ENCODE measurements at regions not wholly inside any gene's neighbourhood (a gene's known extent, or its start where the extent isn't known, plus 50 kb on each side); places are given as distances from the start of the nearest gene placed in this dataset.

DNA sequence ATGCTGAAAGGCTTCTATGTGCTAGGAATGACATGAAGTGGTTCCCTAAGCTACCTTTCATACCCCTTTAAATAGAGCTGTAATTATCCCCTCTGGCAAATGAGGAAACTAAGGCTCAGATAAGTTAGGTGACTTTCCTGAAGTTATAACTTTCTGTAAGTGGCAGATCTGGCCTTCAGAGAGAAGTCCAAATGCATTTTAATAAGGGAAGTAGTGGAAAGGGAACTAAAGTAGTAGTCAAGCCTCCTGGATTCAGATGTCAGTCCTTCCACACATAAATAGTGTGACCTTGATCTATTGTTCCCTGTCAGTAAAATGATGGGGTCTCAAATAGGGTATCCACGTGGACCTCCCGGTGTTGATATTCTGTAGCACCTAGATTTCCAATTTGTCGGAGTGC is 277.7 kb downstream of the EDEM1 start:
- no peaks in the 10 kb centered on the region for H3K9me3 ChIP-seq (replicated peaks; ENCODE audit: insufficient read depth, low read length)
- H3K4me2 ChIP-seq (ENCODE audit: low read depth, low read length), result no peak overlapping the region
- H3K4me1 ChIP-seq (ENCODE audit: low read length), result no peaks in the 10 kb centered on the region
- H3K36me3 ChIP-seq (replicated peaks; ENCODE audit: insufficient read depth, low read length), result no peaks in the 10 kb centered on the region
- DNase-seq, result no peak
- H3K4me3 ChIP-seq (ENCODE audit: low read length), result no peak overlapping the region
- no peak overlapping the region for H3K27ac ChIP-seq (ENCODE audit: low read length)
- no peaks in the 10 kb centered on the region for H3K27me3 ChIP-seq (replicated peaks; ENCODE audit: insufficient read depth, low read length)
- TF ChIP-seq EZH2 (optimal IDR thresholded peaks at IDR 0.05; ENCODE audit: low read depth, low read length) (no peak), EZH2phosphoT487 (IDR thresholded peaks at IDR 0.05; ENCODE audit: low read length) (no peak)
- TF ChIP-seq, protein P1, sequence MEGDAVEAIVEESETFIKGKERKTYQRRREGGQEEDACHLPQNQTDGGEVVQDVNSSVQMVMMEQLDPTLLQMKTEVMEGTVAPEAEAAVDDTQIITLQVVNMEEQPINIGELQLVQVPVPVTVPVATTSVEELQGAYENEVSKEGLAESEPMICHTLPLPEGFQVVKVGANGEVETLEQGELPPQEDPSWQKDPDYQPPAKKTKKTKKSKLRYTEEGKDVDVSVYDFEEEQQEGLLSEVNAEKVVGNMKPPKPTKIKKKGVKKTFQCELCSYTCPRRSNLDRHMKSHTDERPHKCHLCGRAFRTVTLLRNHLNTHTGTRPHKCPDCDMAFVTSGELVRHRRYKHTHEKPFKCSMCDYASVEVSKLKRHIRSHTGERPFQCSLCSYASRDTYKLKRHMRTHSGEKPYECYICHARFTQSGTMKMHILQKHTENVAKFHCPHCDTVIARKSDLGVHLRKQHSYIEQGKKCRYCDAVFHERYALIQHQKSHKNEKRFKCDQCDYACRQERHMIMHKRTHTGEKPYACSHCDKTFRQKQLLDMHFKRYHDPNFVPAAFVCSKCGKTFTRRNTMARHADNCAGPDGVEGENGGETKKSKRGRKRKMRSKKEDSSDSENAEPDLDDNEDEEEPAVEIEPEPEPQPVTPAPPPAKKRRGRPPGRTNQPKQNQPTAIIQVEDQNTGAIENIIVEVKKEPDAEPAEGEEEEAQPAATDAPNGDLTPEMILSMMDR (IDR thresholded peaks at IDR 0.05; ENCODE audit: low read length), result no peak
- no peak overlapping the region for H3K9ac ChIP-seq (ENCODE audit: low read length)
- no peaks in the 10 kb centered on the region for H3F3A ChIP-seq (ENCODE audit: insufficient read depth, low read length)
- H2AFZ ChIP-seq (ENCODE audit: low read length), result no peak overlapping the region
- no peaks in the 10 kb centered on the region for H3K9me2 ChIP-seq (replicated peaks; ENCODE audit: insufficient read depth, low read length)
- no peaks in the 10 kb centered on the region for H4K20me1 ChIP-seq (ENCODE audit: insufficient read depth, low read length)
- H3K79me2 ChIP-seq (ENCODE audit: low read length), result no peaks in the 10 kb centered on the region

DNA sequence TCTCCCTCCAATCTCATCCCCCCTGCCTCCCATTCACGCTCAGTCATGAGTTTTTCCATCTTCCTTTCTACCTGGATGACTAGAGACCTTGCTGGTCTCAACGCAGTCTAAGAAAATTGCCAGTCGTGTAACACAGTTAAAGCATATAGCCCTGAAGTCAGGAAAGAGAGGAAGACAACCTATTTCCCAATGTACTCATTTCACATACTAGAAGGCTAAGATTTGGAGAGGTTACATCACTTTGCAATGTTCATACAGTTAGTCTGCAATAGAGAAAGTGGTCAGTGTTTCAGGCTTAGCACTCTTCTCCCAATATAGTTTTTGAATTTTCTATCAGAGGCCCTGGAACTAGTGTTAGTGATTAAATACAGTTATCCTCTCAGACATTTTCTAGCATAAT is 278.6 kb downstream of the EDEM1 start:
- Histone ChIP-seq H3F3A (ENCODE audit: insufficient read depth, low read length) (no peaks in the 10 kb centered on the region), H3K9me3 (replicated peaks; ENCODE audit: insufficient read depth, low read length) (no peaks in the 10 kb centered on the region), H3K27ac (ENCODE audit: low read length) (no peak overlapping the region), H3K27me3 (replicated peaks; ENCODE audit: insufficient read depth, low read length) (no peaks in the 10 kb centered on the region), H3K4me3 (ENCODE audit: low read length) (no peak overlapping the region), H3K9ac (ENCODE audit: low read length) (no peak overlapping the region), H2AFZ (ENCODE audit: low read length) (no peak overlapping the region), H4K20me1 (ENCODE audit: insufficient read depth, low read length) (no peaks in the 10 kb centered on the region), H3K79me2 (ENCODE audit: low read length) (no peaks in the 10 kb centered on the region), H3K4me1 (ENCODE audit: low read length) (no peaks in the 10 kb centered on the region), H3K9me2 (replicated peaks; ENCODE audit: insufficient read depth, low read length) (no peaks in the 10 kb centered on the region), H3K4me2 (ENCODE audit: low read depth, low read length) (no peak overlapping the region), H3K36me3 (replicated peaks; ENCODE audit: insufficient read depth, low read length) (no peaks in the 10 kb centered on the region)
- TF ChIP-seq EZH2 (optimal IDR thresholded peaks at IDR 0.05; ENCODE audit: low read depth, low read length) (no peak), EZH2phosphoT487 (IDR thresholded peaks at IDR 0.05; ENCODE audit: low read length) (no peak)
- TF ChIP-seq, protein P1 (IDR thresholded peaks at IDR 0.05; ENCODE audit: low read length), result no peak
- no peak for DNase-seq

DNA sequence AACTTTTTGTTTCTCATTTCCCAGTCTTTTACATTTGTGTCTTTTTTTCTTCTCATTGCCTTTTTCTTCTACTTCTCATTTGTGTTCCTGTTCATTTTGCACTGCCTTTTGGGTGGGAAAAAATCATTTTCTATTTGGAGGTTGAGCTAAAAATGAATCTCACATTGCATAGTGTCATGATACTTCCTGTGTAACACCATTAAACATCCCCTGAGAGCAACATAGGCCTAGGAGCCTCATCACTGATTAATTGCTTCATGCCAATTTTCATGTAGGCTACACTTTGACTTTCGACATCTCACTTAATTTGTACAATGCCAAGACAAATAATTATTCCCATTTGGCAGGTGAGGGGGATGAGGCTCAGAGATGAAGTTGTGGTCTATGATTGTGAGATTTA is 279.2 kb downstream of the EDEM1 start:
- Histone ChIP-seq H3K27ac (ENCODE audit: low read length) (no peak overlapping the region), H2AFZ (ENCODE audit: low read length) (no peak overlapping the region), H3K9me2 (replicated peaks; ENCODE audit: insufficient read depth, low read length) (no peaks in the 10 kb centered on the region), H3K4me1 (ENCODE audit: low read length) (no peaks in the 10 kb centered on the region), H3F3A (ENCODE audit: insufficient read depth, low read length) (no peaks in the 10 kb centered on the region), H3K79me2 (ENCODE audit: low read length) (no peaks in the 10 kb centered on the region), H3K27me3 (replicated peaks; ENCODE audit: insufficient read depth, low read length) (no peaks in the 10 kb centered on the region), H3K36me3 (replicated peaks; ENCODE audit: insufficient read depth, low read length) (no peaks in the 10 kb centered on the region), H3K9me3 (replicated peaks; ENCODE audit: insufficient read depth, low read length) (no peaks in the 10 kb centered on the region), H3K4me2 (ENCODE audit: low read depth, low read length) (no peak overlapping the region), H3K4me3 (ENCODE audit: low read length) (no peak overlapping the region), H4K20me1 (ENCODE audit: insufficient read depth, low read length) (no peaks in the 10 kb centered on the region), H3K9ac (ENCODE audit: low read length) (no peak overlapping the region)
- TF ChIP-seq EZH2phosphoT487 (IDR thresholded peaks at IDR 0.05; ENCODE audit: low read length), result no peak
- TF ChIP-seq, protein P1 (IDR thresholded peaks at IDR 0.05; ENCODE audit: low read length), result no peak
- no peak for TF ChIP-seq EZH2 (optimal IDR thresholded peaks at IDR 0.05; ENCODE audit: low read depth, low read length)
- no peak for DNase-seq
